GM21360 (cell line): ENCODE measurements at regions not wholly inside any gene's neighbourhood (a gene's known extent, or its start where the extent isn't known, plus 50 kb on each side); places are given as distances from the start of the nearest gene placed in this dataset.

Experiments used
- ATAC-seq: cut with Tn5 transposase; IDR thresholded peaks from one replicate; pipeline ENCODE4 v1.9.1; 2021; ENCODE audit warnings: mild to moderate bottlenecking, moderate library complexity; ENCODE audit not compliant: unreplicated experiment

DNA sequence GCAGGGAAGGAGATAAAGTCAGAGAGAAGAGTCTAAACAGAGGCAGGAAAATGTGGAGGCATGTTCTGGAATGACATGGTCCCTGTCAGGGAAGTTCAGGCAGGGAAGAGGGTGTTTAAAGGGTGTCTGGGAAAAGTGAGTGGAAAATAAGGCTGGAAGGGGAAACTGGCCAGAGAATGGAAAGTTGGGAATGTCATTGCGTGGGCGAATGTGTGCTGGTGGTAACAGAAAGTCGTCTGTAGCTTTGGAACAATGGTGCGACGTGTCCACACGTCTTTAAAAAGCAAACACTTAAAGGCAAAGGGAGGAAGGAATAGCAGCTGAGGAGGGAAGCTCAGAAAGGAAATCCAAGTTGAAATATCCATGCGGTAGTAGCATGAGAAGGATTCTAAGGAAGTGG is 469.5 kb upstream of the SALL3 start:
- ATAC-seq = no peak

DNA sequence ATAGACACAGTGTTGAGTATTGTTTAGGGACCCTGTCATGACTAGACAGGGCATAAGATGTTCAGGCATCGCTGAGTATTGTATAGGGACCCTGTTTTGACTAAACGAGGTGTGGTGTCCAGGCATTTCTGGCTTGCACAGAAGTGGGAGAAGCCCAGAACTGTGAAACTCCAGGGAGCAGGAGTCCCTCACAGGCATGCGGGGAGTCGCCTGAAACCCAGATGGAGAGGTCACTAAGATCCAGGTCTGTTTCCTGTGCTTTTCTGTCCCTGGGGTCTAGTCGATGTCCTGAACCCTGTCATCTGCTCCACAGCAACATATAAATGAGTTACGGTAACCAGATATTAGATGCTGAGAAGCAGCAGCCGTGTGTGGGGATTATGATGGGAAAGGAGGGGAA is 469.0 kb upstream of the SALL3 start:
- no peak for ATAC-seq

DNA sequence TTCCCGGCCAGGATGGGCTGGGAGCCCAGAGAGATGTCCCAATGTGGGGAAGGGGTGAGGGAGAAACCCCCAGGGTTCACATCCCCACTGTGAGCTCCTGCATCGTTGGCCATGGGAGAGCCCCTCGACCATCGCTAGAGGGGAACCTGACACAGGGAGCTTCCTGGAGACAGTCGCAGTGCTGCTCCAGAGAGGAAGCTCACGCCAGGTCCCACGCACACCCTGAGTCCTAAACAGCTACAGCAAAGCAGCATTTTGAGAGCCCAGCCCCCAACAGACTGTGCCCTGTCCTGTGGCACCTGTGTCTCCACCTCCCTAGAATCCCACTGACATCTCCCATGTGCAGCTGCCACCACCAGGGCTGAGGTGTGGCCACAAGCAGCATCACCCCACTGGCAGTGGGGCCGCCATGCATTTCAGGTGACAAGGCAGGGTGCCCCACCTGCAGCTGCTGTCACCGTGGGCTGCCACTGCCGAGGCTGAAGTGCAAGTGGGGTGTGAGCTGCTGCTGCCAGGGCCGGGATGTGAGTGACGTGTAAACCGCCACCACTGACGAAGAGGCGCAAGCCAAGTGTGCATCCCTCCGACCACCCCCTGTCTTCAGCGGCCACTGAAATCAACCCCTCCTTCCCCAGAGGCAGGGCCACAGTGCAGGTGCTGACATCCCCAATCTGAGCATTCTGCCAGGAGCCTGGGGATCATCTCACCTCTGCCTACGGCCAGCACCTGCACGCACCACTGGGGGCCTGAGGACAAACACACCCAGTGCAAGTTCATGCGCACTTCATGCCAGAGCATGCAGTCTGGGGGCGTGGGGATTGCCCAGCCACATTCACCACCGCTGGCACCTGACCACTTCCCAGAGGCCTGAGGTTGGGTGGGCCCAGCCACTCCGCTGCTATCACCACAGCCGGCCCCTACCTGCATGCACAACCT is 467.7 kb upstream of the SALL3 start:
- ATAC-seq = no peak

DNA sequence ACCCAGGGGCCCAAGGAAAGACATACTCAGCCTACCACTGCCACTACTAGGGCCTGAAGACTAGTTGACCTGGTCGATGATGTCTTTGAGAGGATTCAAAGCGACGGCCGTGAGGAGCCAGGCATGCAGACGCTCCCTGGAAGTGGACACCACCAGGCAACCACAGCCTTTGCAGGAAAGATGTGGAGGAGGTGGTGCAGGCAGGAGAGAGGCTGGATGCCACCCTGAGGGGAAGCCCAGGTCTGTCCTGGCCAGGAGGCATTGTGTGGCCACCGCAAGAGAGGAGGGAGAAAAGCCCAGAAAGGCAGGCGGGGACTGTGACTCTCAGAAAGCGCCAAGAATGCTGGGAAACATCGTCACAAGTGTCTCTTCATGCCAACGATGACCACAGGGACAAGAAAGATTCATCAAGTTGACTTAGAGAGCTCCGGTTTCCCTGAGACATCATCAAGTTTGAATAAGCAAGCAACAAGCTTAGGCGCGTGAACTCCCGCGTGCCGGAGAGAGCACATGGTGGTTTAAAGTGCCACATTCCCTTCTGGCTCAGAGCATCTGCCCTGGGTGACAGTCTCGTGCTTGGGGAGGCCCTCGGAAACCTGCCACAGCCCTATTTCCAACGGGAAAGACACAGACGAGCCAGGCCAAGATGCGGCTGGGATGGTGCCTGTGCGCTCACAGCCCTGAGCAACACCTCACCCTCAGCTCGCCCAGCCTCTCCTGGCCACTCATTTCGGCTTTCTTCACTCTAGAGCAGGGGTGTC is 464.5 kb upstream of the SALL3 start:
- no peak for ATAC-seq

DNA sequence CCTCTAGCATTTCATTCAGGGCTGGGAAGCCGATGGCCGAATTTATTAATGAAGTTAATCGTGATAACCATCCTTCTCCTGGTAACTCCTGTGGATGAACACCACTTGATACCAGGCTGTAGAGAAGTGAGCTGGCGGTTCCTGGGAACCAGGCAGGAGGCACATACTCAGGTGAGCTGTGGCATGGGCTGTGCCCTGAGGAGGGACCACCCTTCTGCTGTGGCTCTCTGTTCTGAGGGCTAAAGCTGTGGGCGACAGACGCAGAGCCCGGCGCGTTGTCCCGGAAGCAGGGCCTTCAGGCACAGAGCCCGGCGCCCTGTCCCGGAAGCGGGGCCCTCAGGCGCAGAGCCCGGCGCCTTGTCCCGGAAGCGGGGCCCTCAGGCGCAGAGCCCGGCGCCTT is 462.3 kb upstream of the SALL3 start:
- ATAC-seq = no peak

DNA sequence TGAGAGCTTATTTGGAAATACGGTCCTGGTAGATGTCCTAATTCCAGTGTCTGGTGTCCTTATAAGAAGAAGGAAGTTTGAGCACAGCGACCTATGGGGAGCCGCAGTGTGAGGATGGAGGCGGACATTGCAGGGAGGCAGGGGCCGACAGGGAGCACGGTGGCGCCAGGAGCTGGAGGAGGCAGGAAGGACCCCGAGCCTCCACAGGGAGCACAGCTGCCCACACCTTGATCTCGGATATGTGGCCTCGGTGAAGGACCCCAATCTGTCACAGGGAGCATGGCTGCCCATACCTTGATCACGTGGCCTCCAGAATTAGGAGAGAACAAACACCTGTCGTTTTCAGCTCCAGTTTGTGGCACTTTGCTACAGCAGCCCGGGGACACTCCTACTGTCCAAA is 461.6 kb upstream of the SALL3 start:
- no peak for ATAC-seq

DNA sequence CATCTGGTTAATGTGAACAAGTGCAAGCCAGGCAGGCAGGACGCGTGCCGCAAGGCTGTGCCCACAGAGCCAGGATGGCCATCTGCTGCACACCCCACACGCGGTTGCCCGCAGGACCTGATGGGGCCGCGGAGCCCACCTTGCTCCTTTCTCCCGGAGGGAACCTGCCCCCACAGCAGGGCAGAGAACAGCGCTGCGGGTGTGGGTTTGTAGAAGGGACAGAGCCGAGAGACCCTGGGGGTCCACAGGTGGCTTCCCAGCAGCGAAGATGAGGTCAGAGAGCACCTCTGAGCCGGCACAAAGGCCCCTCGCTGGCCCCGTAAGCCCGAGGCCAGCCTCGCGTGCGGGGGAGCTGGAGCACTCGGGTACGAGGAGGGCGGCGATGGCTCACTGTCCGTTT is 460.8 kb upstream of the SALL3 start:
- ATAC-seq = no peak

DNA sequence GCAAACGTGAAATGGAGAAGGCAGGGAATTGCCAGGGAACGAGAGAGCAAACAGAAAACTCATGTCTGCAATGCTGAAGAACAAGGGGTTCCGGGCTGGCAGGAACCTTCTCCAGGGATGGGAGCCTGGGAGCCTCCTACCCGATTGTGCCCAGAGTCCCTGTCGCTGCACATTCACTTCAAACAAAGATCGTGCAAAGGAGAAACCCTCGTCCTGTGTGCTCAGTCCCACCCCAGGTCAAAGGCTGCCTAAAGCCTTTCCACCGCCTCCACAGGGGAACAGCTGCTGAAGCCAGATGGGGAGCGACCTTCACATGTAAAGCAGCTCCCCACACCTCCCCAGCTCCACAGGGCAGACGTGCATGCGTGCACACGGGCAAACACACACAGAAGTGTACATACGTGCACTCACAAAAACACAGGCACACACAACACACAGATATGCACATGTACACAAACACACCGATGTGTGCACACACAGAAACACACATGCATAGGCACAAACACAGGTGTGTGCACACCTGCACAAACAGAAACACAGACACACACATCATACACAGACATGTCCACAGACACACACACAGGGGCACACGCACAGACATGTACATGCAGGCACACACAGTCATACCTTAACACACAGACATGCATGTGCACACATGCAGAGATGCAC is 460.1 kb upstream of the SALL3 start:
- no peak for ATAC-seq

DNA sequence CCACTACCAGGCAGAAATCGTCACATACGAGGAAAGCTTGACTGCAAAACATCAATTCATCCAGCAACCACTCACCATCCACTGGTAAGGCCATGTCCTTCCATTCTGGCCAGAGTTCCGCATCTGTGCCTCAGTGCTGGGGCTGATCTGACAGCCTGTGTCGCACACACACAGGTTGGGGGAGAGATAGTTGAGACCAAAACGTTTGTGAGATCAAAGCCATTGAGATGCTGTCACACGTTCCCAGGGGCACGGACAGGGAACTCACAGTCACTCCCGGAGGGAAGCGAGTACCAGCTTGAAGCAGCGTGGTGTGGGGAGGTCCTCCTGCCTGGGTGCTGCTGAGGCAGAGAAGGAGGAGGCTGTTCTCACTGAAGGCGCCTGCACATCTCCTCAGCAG is 458.5 kb upstream of the SALL3 start:
- no peak for ATAC-seq

DNA sequence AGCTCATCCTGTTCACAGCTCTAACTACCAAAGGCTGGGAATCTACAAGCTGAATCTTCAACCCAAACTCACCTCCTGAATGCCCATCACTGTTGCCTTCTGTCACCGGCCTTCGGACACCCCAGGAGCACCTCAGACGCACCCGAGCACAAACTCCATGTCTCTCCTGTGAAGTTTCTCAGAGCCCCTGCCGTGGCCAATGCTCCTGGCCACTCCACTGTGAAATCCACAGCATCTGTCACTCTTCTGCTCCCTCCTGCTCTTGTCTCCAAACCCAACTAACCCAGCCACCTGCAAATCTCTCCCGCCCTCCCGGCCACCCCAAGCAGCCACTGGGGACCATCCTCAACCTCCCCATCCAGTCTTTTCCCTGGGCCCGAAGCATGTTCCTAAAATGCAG is 457.9 kb upstream of the SALL3 start:
- ATAC-seq = no peak

DNA sequence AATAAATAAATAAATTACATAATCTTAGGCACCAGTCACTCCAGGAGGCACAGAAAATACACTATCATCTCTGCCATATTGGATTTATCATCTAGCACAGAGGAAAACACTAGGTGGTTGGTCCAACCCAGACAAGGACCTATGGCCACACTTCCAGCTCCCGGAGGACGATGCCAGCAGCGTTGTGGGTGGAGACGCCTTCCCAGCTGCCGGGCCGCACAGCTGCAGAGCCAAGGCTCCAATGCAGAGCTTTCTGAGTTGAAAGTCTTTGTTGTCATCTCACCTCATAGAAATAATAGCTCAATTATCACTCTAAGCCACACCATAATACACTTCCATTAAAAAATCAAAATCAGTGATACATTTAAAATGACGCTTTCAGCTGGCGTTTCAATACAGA is 457.1 kb upstream of the SALL3 start:
- ATAC-seq = no peak

DNA sequence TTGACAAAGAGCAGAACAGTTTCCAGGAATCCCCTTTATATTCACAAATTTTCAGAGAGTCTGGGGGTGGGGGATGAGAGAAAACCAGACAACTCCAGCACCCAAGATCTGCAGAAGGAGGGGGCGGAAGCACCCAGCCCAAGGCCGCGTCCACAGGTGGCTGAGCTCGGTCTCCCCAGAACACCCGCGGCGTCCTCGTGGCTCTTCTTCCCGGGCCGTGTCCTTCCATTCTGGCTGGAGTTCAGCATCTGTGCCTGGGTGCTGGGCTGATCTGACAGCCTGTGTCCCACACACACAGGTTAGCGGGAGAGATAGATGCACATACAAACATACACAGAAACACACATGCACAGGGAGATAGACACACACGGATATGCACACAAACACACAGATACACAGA is 455.8 kb upstream of the SALL3 start:
- ATAC-seq = no peak

DNA sequence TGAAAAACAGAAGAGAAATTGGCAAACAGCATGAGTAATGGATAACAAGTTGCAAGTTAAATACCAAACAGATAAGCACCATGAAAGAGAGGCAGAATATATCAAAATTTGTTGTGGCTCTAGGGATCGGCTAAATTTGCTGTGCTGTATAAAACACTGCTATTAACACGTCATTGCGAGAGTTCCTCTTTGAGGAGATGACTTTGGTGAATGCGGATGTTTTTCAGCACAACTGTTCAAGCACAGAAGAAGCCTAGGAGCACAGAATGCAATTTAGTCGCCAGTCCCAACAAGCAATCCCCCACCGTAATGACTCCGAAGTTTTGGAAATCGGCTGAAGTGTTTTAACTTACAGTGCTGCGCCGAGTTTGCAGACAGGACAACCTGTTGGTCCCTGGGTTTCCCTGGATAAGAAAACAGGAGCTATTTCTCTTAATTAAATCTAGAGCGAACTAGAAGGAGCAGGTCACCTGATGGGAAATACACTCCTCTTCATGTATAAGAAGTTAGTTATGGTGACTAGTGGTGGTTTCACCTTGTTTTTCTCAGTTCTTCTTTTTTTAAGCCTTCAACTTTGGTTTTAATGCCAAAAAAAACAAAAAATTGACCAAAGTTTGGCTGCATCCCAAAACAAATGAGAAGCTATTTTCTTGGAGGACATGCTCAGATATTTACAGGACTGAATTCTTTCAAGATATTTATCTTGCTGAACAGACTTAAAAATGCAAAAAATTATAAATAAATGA is 454.1 kb upstream of the SALL3 start:
- ATAC-seq = no peak

DNA sequence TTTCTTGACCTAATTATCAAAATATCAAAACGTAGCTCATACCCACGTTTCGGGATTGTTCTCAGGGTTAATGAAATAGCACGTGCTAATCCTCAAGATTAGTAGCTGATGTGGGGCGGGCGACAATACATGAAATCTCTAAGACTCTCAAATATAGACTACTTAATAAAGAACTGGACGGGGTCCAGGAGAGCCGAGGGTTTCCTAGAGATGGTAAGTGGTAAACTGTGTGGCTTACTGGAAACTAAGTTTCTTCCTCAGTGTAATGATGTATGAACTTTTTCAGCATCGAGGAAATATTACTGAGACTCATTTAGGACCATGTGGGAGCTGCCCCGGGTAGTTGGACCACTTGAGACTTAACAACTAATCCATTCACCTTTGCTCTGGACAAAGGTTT is 453.3 kb upstream of the SALL3 start:
- ATAC-seq = no peak

DNA sequence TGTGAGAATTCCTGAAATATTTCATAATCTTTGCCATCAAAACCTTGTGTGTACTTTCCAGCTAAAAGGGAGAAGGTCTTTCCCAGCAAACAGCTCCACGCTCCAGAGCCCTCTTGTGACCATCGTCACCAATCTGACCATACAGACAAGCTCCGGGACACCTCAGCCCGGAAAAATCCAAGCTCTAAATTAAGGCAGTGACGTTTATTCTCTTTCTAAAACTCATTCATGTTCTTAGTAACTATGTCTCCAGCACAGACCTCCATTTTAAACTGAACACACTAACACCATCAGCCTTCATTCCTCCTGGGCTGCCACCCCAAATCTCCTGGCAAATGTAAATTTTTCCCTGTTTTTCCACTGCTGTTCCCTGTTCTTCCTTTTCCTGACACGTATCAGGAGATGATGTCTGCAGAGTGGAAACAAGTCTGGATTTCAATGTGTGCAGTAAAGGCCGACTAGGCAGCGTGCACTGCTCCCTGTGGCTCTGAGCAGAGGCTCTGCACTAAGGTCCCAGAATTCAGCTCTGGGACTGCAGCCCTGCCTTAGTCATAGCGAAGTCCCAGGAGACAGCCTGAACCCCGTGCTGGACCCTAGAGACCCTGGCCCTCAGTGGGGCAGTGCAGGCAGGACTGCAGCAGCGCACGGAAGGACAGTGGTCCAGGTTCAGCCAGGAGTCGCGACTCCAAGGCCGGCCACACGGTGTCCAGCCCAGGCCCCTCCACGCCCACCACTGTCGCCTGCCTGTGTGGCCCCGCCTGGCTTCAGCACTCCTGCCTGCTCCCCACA is 452.5 kb upstream of the SALL3 start:
- no peak for ATAC-seq

DNA sequence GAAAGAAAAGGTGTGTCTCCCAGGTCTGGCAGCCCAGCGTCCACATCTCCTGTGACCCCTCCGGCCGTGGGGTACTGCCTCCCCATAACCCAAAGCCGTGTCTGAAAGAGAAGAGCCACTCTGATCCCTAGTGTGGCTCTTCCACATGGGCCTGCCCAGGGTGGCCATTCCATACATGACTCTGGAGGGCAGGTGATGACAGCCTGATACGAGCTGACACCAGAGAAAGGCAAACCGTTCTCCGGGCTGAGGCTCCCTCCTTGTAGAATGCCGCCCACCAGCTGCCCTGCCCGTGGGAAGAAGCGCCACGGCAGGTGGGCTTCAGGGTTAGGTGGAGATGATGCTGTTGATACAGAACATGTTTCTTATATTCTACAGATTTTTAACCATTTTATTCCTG is 451.6 kb upstream of the SALL3 start:
- ATAC-seq = no peak

DNA sequence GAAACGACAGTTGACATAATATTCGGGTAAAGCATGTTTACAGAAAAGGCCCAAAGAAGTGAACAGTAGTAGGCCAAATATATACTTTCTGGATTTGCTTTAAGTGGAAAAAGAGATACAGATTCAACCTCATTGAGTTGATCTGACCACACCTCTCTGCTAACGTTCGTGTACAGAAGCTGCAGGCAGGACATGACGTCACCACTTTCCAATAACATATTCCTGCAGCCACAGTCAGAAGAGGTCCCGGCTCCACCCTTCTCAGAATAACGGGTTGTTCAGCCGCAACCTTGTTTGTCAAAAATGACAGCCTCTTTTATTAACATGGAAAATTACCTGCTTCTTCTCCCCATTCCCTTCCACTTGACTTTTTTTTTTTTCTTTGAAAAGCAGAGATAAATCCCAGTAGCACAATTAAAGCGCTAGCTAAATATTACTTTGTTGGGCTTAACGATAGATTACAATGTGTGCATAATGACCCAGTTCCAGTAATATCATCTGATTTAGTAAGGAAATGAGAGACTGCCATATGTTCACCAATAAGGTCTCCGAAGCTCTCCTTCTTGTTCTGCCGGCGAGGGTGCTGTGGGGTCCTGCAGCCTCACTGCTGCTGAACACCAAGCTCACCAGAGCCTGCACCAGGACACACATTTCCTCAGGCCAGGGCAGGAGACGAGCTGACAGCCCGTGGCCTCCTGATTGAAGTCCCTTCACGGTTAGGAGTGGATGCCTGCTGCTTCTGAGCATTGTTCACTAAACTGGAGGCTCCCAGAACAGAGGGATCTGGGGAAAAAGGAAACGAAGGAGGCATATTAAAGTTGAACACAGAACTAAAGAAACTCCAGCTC is 451.0 kb upstream of the SALL3 start:
- ATAC-seq = no peak

DNA sequence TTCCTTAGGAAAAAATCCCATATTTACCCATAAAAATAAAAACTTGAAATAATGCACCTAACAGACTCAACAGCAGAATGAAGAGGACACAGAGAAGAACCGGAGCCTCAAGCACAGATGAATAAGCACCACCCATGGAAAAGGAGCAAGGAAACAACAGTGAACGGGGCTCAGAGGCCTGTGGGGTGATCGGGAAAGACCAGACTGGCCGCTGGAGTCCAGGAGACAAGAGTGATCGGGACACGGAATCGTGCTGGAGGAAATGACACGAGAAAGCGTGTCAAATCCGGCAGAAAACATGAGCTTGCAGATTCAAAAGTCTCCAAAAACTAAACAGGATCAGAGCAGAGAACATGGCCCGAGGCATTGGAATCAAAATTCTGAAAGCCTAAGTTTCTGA is 448.0 kb upstream of the SALL3 start:
- ATAC-seq = no peak

DNA sequence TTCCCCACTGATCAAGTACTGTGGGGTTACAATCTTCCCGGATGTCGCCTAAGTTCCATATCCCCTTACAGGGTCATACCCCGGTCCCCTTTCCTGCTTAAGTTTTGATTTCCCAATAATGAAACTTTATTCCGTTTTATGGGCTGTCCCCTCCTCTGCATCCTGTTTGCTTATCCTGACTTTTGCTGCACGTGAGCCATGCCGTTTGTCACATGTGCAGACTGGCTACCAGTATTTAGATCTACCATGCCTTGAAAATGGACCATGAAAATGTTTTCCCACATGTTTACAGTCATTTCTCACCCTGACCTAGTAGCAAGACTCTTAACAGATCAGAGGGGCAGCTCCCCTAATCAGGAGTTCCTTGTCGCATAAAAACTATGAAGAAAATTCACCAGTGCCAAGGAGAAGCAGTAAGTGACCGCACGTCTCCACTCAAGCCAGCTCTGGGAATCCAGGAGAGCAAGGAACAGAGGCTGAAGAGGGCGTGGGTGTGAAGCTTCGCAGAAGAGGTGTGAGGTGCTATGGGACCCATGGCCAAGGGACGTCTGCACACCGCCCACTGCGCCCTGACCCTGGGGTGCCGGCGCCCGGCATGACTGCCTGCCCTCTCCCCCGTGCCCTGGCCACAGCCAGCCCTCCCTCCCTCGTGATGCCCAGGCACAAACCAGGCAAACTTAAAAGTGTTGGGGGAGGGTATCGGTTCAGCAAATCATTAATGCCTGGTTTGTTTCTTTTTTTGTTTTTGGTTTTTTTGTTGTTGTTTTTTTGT is 440.8 kb upstream of the SALL3 start:
- no peak for ATAC-seq
